ENCODE measurements at regions not wholly inside any gene's neighbourhood (a gene's known extent, or its start where the extent isn't known, plus 50 kb on each side); places are given as distances from the start of the nearest gene placed in this dataset.

- TF ChIP-seq MYC (IDR thresholded peaks at IDR 0.05; ENCODE audit: low read depth, low read length) (no peak), MAX (IDR thresholded peaks at IDR 0.05; ENCODE audit: low read depth, low read length) (no peak), POLR2A (IDR thresholded peaks at IDR 0.05; ENCODE audit: extremely low read depth, insufficient read length) (no peak)
- TF ChIP-seq, protein P1, sequence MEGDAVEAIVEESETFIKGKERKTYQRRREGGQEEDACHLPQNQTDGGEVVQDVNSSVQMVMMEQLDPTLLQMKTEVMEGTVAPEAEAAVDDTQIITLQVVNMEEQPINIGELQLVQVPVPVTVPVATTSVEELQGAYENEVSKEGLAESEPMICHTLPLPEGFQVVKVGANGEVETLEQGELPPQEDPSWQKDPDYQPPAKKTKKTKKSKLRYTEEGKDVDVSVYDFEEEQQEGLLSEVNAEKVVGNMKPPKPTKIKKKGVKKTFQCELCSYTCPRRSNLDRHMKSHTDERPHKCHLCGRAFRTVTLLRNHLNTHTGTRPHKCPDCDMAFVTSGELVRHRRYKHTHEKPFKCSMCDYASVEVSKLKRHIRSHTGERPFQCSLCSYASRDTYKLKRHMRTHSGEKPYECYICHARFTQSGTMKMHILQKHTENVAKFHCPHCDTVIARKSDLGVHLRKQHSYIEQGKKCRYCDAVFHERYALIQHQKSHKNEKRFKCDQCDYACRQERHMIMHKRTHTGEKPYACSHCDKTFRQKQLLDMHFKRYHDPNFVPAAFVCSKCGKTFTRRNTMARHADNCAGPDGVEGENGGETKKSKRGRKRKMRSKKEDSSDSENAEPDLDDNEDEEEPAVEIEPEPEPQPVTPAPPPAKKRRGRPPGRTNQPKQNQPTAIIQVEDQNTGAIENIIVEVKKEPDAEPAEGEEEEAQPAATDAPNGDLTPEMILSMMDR (IDR thresholded peaks at IDR 0.05; ENCODE audit: low read depth, low read length), result no peak
- H3K4me3 ChIP-seq (ENCODE audit: low read depth, low read length), result no peak overlapping the region
- DNase-seq (ENCODE audit: low read depth), result no peak
These were observed 57.9 kb upstream of the EPAS1 start for GRCh38 chr2:46239175-46239846.

DNA sequence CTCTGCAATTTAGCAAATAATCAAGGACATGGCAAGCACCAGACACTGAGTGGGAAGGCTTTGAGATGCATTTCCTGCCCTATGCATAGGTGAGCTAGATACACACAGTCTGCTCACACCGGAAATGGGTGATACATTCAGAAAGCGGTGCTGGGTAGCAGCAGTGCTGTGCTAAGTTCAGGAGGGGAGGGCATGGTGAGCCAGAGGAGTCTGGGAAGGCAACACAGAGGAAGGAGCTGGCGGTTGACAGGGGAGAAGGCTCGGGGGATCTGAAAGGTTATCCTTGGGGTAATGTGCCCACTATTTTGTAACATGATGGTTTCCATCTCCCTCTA is 57.4 kb upstream of the EPAS1 start:
- no peak overlapping the region for H3K4me3 ChIP-seq (ENCODE audit: low read depth, low read length)
- TF ChIP-seq MAX (IDR thresholded peaks at IDR 0.05; ENCODE audit: low read depth, low read length) (no peak), MYC (IDR thresholded peaks at IDR 0.05; ENCODE audit: low read depth, low read length) (no peak)
- TF ChIP-seq, protein P1 (IDR thresholded peaks at IDR 0.05; ENCODE audit: low read depth, low read length), result no peak
- no peak for DNase-seq (ENCODE audit: low read depth)

GRCh38 chr2:46241344-46241743 is 55.9 kb upstream of the EPAS1 start:
- H3K4me3 ChIP-seq (ENCODE audit: low read depth, low read length), result no peak overlapping the region
- peak; percentile 27 for DNase-seq (ENCODE audit: low read depth)
- no peak for TF ChIP-seq POLR2A (IDR thresholded peaks at IDR 0.05; ENCODE audit: extremely low read depth, insufficient read length)
- TF ChIP-seq MYC (IDR thresholded peaks at IDR 0.05; ENCODE audit: low read depth, low read length), result no peak
- TF ChIP-seq, protein P1 (IDR thresholded peaks at IDR 0.05; ENCODE audit: low read depth, low read length), result no peak
- TF ChIP-seq MAX (IDR thresholded peaks at IDR 0.05; ENCODE audit: low read depth, low read length), result no peak

DNA sequence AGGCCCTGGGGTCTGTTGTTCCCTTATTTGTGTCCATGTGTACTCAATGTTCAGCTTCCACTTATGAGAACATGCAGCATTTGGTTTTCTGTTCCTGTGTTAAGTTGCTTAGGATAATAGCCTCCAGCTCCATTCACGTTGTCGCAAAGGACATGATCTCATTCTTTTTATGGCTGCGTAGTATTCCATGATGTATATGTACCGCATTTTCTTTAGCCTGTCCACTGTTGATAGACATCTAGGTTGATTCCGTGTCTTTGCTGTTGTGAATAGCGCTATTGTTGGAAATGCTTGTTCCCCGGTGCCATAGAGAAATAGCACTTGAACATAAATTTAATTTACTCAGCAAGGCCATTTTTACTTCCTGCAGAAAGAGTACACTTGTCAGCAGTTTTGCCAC is 51.3 kb upstream of the EPAS1 start:
- TF ChIP-seq MAX (IDR thresholded peaks at IDR 0.05; ENCODE audit: low read depth, low read length), result no peak
- TF ChIP-seq POLR2A (IDR thresholded peaks at IDR 0.05; ENCODE audit: extremely low read depth, insufficient read length), result no peak
- TF ChIP-seq MYC (IDR thresholded peaks at IDR 0.05; ENCODE audit: low read depth, low read length), result no peak
- TF ChIP-seq, protein P1 (IDR thresholded peaks at IDR 0.05; ENCODE audit: low read depth, low read length), result no peak
- no peak for DNase-seq (ENCODE audit: low read depth)
- H3K4me3 ChIP-seq (ENCODE audit: low read depth, low read length), result no peak overlapping the region

DNA sequence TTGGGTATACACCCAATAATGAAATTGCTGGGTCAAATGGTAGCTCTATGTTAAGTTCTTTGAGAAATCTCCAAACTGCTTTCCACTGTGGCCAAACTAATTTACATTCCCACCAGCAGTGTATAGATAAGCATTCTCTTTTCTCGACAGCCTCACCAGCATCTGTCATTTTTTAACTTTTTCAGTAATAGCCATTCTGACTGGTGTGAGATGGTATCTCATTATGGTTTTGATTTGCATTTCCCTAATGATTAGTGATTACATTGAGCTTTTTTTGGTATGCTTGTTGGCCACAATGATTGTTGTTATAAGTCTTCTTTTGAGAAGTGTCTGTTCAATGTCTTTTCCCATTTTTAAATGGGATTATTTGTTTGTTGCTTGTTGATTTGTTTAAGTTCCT is 50.4 kb upstream of the EPAS1 start:
- TF ChIP-seq MAX (IDR thresholded peaks at IDR 0.05; ENCODE audit: low read depth, low read length) (no peak), POLR2A (IDR thresholded peaks at IDR 0.05; ENCODE audit: extremely low read depth, insufficient read length) (no peak), MYC (IDR thresholded peaks at IDR 0.05; ENCODE audit: low read depth, low read length) (no peak)
- TF ChIP-seq, protein P1 (IDR thresholded peaks at IDR 0.05; ENCODE audit: low read depth, low read length), result no peak
- no peak for DNase-seq (ENCODE audit: low read depth)
- H3K4me3 ChIP-seq (ENCODE audit: low read depth, low read length), result no peak overlapping the region
